ENCODE measurements at regions not wholly inside any gene's neighbourhood (a gene's known extent, or its start where the extent isn't known, plus 50 kb on each side); places are given as distances from the start of the nearest gene placed in this dataset.
"Not testable (repeated sequence)": the region's sequence is repeated elsewhere in the genome, so short reads cannot be mapped to it uniquely, and the experiment has no call there.

DNA sequence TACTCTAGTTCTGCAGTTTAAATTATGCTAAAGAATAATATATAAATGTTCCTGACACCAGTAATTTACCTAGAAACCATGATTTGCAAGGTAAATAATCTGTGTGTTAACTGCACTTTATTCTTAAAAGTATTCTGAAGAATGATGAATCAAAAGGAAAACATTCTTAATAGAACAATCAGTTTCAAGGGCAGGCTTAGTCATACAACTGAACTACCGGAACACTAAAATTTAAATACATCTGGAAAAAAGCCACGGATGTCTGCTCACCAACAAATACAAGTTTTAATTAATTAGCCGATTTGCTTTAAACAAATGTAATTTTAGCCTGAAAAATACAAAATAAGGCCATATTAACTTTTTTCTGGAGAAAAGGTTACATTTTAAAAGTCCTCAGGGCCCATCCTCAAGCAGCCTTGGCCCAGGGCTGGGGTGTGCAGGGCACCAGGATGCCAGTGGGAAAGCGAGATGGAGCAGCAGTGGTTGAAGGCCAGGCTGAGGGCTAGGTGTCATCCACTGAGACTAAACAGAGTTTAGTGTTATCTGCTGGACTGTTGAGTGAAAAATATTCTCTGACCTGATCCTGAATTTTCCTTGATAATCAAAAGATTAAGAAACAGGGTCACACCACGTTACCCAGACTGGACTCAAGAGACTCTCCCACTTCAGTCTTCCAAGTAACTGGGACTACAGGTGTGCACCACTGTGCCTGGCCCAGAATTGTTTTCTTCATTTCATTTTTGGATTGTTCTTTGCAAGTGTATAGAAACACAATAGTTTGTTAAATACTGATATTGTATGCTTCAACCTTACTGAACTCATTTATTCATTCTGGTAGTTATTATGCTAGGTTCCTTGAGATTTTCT, 88.2 kb upstream of the DST start:
- Histone ChIP-seq H3K27ac (ENCODE audit: insufficient read depth, low read length, poor library complexity, severe bottlenecking) (no peak overlapping the region), H3K4me1 (ENCODE audit: control insufficient read depth, insufficient read depth, low read length, poor library complexity, severe bottlenecking) (no peaks in the 10 kb centered on the region), H3K27me3 (replicated peaks; ENCODE audit: control insufficient read depth, insufficient read depth, low read length, poor library complexity, severe bottlenecking) (no peaks in the 10 kb centered on the region), H3K4me3 (ENCODE audit: insufficient read depth, low read depth, low read length, poor library complexity, severe bottlenecking) (no peak overlapping the region), H3K36me3 (ENCODE audit: control insufficient read depth, insufficient read depth, low read length) (no peaks in the 10 kb centered on the region), H3K9me3 (ENCODE audit: control insufficient read depth, low read length) (no peaks in the 10 kb centered on the region)
- no peak for DNase-seq

DNA sequence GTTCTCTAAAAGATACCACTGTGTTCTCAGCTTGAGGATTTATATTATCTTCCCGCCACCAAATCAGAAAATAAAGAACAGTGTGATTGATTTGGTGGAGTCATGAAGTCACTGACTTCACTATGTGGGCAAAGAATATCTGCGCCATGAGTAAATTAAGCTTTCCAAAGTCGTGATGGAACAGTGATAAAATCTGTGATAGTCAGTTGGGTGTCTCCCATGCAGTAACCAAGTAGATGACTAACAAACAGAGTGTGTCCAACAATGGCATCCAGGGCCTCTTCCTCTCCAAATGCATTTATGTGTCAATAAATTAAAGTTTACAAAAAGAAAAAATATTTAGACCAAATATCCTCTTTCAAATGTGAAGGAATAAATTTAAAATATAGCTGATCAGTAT, 87.0 kb upstream of the DST start:
- H3K4me1 ChIP-seq (ENCODE audit: control insufficient read depth, insufficient read depth, low read length, poor library complexity, severe bottlenecking) = no peaks in the 10 kb centered on the region
- H3K27ac ChIP-seq (ENCODE audit: insufficient read depth, low read length, poor library complexity, severe bottlenecking) = no peak overlapping the region
- H3K27me3 ChIP-seq (replicated peaks; ENCODE audit: control insufficient read depth, insufficient read depth, low read length, poor library complexity, severe bottlenecking) = no peaks in the 10 kb centered on the region
- no peak for DNase-seq
- no peak overlapping the region for H3K4me3 ChIP-seq (ENCODE audit: insufficient read depth, low read depth, low read length, poor library complexity, severe bottlenecking)
- H3K36me3 ChIP-seq (ENCODE audit: control insufficient read depth, insufficient read depth, low read length) = no peaks in the 10 kb centered on the region
- H3K9me3 ChIP-seq (ENCODE audit: control insufficient read depth, low read length) = no peaks in the 10 kb centered on the region

DNA sequence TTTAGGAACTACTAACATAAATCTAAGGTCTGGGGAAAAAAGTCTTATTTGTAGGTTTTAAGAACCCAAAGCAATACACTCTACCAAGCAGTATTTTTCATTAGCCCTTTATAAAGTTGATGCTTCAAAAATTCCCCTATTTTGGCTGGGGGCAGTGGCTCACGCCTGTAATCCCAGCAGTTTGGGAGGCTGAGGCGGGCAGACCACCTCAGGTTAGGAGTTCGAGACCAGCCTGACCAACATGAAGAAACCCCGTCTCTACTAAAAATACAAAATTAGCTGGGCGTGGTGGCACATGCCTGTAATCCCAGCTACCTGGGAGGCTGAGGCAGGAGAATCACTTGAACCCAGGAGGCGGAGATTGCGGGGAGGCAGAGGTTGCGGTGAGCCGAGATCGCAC, 86.5 kb upstream of the DST start:
- not testable (repeated sequence) for H3K4me1 ChIP-seq (ENCODE audit: control insufficient read depth, insufficient read depth, low read length, poor library complexity, severe bottlenecking); H3K4me3 ChIP-seq (ENCODE audit: insufficient read depth, low read depth, low read length, poor library complexity, severe bottlenecking); DNase-seq; H3K9me3 ChIP-seq (ENCODE audit: control insufficient read depth, low read length); H3K36me3 ChIP-seq (ENCODE audit: control insufficient read depth, insufficient read depth, low read length); H3K27me3 ChIP-seq (replicated peaks; ENCODE audit: control insufficient read depth, insufficient read depth, low read length, poor library complexity, severe bottlenecking); H3K27ac ChIP-seq (ENCODE audit: insufficient read depth, low read length, poor library complexity, severe bottlenecking)

DNA sequence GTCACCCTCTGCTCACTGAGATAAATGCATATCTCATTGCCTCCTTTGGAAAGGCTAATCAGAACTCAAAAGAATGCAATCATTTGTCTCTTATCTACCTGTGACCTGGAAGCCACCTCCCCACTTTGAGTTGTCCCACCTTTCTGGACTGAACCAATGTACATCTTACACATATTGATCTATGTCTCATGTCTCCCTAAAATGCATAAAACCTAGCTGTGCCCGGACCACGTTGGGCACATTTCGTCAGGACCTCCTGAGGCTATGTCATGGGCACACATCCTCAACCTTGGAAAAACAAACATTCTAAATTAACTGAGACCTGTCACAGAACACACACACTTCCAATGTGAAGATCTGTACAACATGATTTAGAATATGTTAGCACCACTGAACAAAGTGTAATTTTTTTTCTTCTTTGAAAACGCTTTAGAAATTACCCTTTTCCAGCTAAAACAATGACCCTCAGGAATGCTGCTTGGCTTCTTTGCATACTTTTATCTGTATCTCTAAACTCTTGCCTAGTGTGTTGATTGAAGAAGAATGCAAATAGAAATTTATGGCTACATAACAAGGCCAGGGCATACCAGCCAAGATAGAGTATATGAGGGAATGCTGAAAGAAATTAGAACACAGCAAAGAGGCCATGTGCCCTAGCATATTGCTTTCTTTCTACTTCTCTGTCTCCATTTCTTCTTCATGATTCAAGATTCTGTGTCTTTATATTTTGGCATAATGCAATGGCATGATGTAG, 84.6 kb upstream of the DST start:
- H3K27ac ChIP-seq (ENCODE audit: insufficient read depth, low read length, poor library complexity, severe bottlenecking) = no peak overlapping the region
- H3K9me3 ChIP-seq (ENCODE audit: control insufficient read depth, low read length) = no peaks in the 10 kb centered on the region
- H3K4me3 ChIP-seq (ENCODE audit: insufficient read depth, low read depth, low read length, poor library complexity, severe bottlenecking) = no peak overlapping the region
- H3K4me1 ChIP-seq (ENCODE audit: control insufficient read depth, insufficient read depth, low read length, poor library complexity, severe bottlenecking) = no peaks in the 10 kb centered on the region
- no peak for DNase-seq
- H3K27me3 ChIP-seq (replicated peaks; ENCODE audit: control insufficient read depth, insufficient read depth, low read length, poor library complexity, severe bottlenecking) = no peaks in the 10 kb centered on the region
- no peaks in the 10 kb centered on the region for H3K36me3 ChIP-seq (ENCODE audit: control insufficient read depth, insufficient read depth, low read length)

DNA sequence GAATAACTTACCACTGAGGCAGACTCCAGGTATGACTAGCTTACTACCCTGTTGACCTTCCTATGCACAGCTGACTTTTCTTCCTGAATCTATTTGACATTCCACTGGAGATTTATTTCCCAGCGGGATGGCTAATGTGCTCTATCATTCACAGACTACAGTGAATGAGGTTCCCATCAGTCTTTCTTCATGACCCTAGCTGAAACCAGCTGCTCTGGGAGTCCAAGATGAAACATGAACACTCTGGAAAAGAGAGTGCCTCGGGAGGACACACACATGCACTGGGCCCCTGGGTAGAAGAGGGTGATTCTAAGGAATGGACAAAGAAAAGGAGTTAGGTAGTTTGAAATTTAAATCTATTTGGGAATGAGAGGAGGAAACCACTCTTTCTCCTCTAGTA, 82.6 kb upstream of the DST start:
- Histone ChIP-seq H3K9me3 (ENCODE audit: control insufficient read depth, low read length) (no peaks in the 10 kb centered on the region), H3K27me3 (replicated peaks; ENCODE audit: control insufficient read depth, insufficient read depth, low read length, poor library complexity, severe bottlenecking) (no peaks in the 10 kb centered on the region), H3K4me3 (ENCODE audit: insufficient read depth, low read depth, low read length, poor library complexity, severe bottlenecking) (no peak overlapping the region), H3K36me3 (ENCODE audit: control insufficient read depth, insufficient read depth, low read length) (no peaks in the 10 kb centered on the region), H3K27ac (ENCODE audit: insufficient read depth, low read length, poor library complexity, severe bottlenecking) (no peak overlapping the region), H3K4me1 (ENCODE audit: control insufficient read depth, insufficient read depth, low read length, poor library complexity, severe bottlenecking) (no peaks in the 10 kb centered on the region)
- DNase-seq = no peak

DNA sequence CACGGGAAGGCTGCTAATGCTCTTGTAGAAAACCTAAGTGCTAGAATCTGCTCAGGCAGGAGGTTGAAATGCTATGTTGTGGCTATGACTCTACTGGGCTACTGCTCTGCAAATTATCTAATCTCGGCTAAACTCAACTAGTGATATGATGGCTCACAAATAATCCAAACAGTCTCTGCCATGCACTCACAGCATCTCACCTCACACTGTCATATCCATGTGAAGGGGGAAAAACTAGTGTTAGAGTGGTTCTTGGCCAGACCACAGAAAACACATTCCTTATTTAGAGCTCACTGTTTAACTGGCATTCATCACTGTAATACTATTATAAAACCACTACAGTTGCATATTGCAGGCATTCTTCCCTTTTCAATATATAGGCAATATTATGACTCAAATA, 81.8 kb upstream of the DST start:
- no peaks in the 10 kb centered on the region for H3K9me3 ChIP-seq (ENCODE audit: control insufficient read depth, low read length)
- DNase-seq = no peak
- no peaks in the 10 kb centered on the region for H3K36me3 ChIP-seq (ENCODE audit: control insufficient read depth, insufficient read depth, low read length)
- no peak overlapping the region for H3K27ac ChIP-seq (ENCODE audit: insufficient read depth, low read length, poor library complexity, severe bottlenecking)
- no peak overlapping the region for H3K4me3 ChIP-seq (ENCODE audit: insufficient read depth, low read depth, low read length, poor library complexity, severe bottlenecking)
- no peaks in the 10 kb centered on the region for H3K4me1 ChIP-seq (ENCODE audit: control insufficient read depth, insufficient read depth, low read length, poor library complexity, severe bottlenecking)
- H3K27me3 ChIP-seq (replicated peaks; ENCODE audit: control insufficient read depth, insufficient read depth, low read length, poor library complexity, severe bottlenecking) = no peaks in the 10 kb centered on the region

DNA sequence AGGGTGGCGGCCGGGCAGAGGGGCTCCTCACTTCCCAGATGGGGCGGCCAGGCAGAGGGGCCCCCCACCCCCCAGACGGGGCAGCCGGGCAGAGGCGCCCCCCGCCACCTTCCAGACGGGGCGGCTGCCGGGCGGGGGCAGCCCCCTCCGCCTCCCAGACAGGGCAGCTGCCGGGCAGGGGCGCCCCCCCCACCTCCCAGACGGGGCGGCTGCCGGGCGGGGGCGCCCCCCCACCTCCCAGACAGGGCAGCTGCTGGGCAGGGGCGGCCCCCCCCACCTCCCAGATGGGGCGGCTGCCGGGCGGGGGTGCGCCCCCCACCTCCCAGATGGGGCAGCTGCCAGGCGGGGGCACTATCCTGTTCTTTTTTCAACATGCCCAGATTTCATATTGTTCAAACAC, 78.2 kb upstream of the DST start:
- H3K27me3 ChIP-seq (replicated peaks; ENCODE audit: control insufficient read depth, insufficient read depth, low read length, poor library complexity, severe bottlenecking) = no peaks in the 10 kb centered on the region
- H3K4me3 ChIP-seq (ENCODE audit: insufficient read depth, low read depth, low read length, poor library complexity, severe bottlenecking) = no peak overlapping the region
- H3K9me3 ChIP-seq (ENCODE audit: control insufficient read depth, low read length) = no peaks in the 10 kb centered on the region
- no peak overlapping the region for H3K27ac ChIP-seq (ENCODE audit: insufficient read depth, low read length, poor library complexity, severe bottlenecking)
- no peaks in the 10 kb centered on the region for H3K4me1 ChIP-seq (ENCODE audit: control insufficient read depth, insufficient read depth, low read length, poor library complexity, severe bottlenecking)
- DNase-seq = no peak
- no peaks in the 10 kb centered on the region for H3K36me3 ChIP-seq (ENCODE audit: control insufficient read depth, insufficient read depth, low read length)

DNA sequence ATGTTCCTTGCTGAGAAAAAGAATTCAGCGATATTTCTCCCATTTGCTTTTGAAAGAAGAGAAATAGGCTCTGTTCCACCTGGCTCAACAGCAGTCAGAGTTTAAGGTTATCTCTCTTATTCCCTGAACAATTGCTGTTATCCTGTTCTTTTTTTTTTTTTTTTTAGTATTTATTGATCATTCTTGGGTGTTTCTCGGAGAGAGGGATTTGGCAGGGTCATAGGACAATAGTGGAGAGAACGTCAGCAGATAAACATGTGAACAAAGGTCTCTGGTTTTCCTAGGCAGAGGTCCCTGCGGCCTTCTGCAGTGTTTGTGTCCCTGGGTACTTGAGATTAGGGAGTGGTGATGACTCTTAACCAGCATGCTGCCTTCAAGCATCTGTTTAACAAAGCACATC, 77.5 kb upstream of the DST start:
- DNase-seq; H3K9me3 ChIP-seq (ENCODE audit: control insufficient read depth, low read length); H3K4me1 ChIP-seq (ENCODE audit: control insufficient read depth, insufficient read depth, low read length, poor library complexity, severe bottlenecking); H3K4me3 ChIP-seq (ENCODE audit: insufficient read depth, low read depth, low read length, poor library complexity, severe bottlenecking); H3K27ac ChIP-seq (ENCODE audit: insufficient read depth, low read length, poor library complexity, severe bottlenecking); H3K27me3 ChIP-seq (replicated peaks; ENCODE audit: control insufficient read depth, insufficient read depth, low read length, poor library complexity, severe bottlenecking); H3K36me3 ChIP-seq (ENCODE audit: control insufficient read depth, insufficient read depth, low read length): not testable (repeated sequence)

DNA sequence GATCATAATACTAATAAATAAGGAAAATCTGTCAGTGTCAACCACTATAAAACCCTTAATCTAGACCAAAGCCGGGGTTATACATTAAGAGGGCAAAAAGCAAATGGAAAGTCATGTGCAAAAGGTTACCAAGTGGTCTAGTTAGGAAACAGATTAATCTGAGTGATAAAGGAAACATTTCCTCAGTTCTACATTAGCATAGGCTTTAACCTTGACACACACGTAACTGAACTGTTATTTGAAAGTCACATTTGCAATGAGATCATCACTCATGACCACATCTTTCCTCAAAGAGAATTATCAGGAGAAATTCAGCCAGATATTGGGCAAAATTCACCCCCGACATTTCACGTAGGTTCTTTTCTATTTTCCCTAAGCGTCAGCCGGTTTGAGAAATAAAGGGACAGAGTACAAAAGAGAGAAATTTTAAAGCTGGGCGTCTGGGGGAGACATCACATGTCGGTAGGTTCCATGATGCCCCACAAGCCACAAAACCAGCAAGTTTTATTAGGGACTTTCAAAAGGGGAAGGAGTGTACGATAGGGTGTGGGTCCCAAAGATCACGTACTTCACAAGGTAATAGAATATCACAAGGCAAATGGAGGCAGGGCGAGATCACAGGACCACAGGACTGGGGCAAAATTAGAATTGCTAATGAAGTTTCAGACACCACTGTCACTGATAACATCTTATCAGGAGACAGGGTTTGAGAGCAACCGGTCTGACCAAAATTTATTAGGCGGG, 76.8 kb upstream of the DST start:
- H3K36me3 ChIP-seq (ENCODE audit: control insufficient read depth, insufficient read depth, low read length); H3K9me3 ChIP-seq (ENCODE audit: control insufficient read depth, low read length); H3K27me3 ChIP-seq (replicated peaks; ENCODE audit: control insufficient read depth, insufficient read depth, low read length, poor library complexity, severe bottlenecking); H3K4me1 ChIP-seq (ENCODE audit: control insufficient read depth, insufficient read depth, low read length, poor library complexity, severe bottlenecking); DNase-seq; H3K4me3 ChIP-seq (ENCODE audit: insufficient read depth, low read depth, low read length, poor library complexity, severe bottlenecking); H3K27ac ChIP-seq (ENCODE audit: insufficient read depth, low read length, poor library complexity, severe bottlenecking): not testable (repeated sequence)

DNA sequence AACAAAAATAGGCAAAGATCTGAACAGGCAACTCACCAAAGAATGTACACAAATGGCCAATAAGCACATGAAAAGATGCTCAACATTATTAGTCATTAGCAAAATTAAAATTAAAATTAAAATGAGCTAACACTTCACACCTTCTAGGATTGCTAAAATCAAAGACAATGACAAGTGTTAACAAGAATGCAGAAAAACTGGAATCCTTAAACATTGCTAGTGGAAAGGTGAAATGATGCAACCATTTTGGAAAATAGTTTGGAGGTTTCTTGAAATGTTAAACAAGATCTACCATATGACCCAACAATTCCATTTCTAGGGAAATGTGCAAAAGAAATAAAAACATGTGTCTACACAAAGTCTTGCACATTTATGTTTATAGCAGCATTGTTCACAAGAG, 75.5 kb upstream of the DST start:
- Histone ChIP-seq H3K4me1 (ENCODE audit: control insufficient read depth, insufficient read depth, low read length, poor library complexity, severe bottlenecking) (no peaks in the 10 kb centered on the region), H3K36me3 (ENCODE audit: control insufficient read depth, insufficient read depth, low read length) (no peaks in the 10 kb centered on the region), H3K4me3 (ENCODE audit: insufficient read depth, low read depth, low read length, poor library complexity, severe bottlenecking) (no peak overlapping the region), H3K9me3 (ENCODE audit: control insufficient read depth, low read length) (no peaks in the 10 kb centered on the region), H3K27ac (ENCODE audit: insufficient read depth, low read length, poor library complexity, severe bottlenecking) (no peak overlapping the region), H3K27me3 (replicated peaks; ENCODE audit: control insufficient read depth, insufficient read depth, low read length, poor library complexity, severe bottlenecking) (no peaks in the 10 kb centered on the region)
- no peak for DNase-seq

All from effector memory CD4-positive, alpha-beta T cell (primary cell).